CD14-positive monocyte (primary cell): ENCODE measurements at regions not wholly inside any gene's neighbourhood (a gene's known extent, or its start where the extent isn't known, plus 50 kb on each side); places are given as distances from the start of the nearest gene placed in this dataset.

ENCODE experiments used
- DNase-seq, 3 donors: peaks; one replicate each; pipeline ENCODE4 v3.0.0-alpha.2; 2011 to 2022
- H2AFZ ChIP-seq: 2 replicates; pipeline ENCODE4 v1.6.0; 2012; ENCODE audit warnings: mild to moderate bottlenecking, low read depth, low read length, inconsistent platforms; ENCODE audit not compliant: insufficient read depth, poor library complexity, severe bottlenecking
- H3K27ac ChIP-seq, 2 donors: 1 replicate in 1 of 2; 2 replicates in 1 of 2; pipeline ENCODE4 v1.5.1; 2012 to 2013; ENCODE audit warnings: low read length in 2 of 2, control low read depth in 1 of 2, inconsistent platforms in 1 of 2, low read depth in 1 of 2, mild to moderate bottlenecking in 1 of 2
- H3K27me3 ChIP-seq, 2 donors: one replicate each; pipeline versions ENCODE4 v1.6.0 to v1.6.1; 2011 to 2013; ENCODE audit warnings: low read length in 2 of 2; ENCODE audit not compliant: control insufficient read depth in 2 of 2, insufficient read depth in 2 of 2
- H3K36me3 ChIP-seq, 2 donors: replicated peaks in 1 of 2; 1 replicate in 1 of 2; 2 replicates in 1 of 2; pipeline versions ENCODE4 v1.5.1 to v1.6.1; 2012 to 2013; ENCODE audit warnings: low read length in 2 of 2, control low read depth in 1 of 2, inconsistent platforms in 1 of 2, mild to moderate bottlenecking in 1 of 2; ENCODE audit not compliant: insufficient read depth in 2 of 2, control insufficient read depth in 1 of 2
- H3K4me1 ChIP-seq, 2 donors: 1 replicate in 1 of 2; 2 replicates in 1 of 2; pipeline versions ENCODE4 v1.5.1 to v1.6.1; 2012 to 2013; ENCODE audit warnings: low read length in 2 of 2, control low read depth in 1 of 2, inconsistent platforms in 1 of 2, mild to moderate bottlenecking in 1 of 2, moderate library complexity in 1 of 2; ENCODE audit not compliant: insufficient read depth in 2 of 2, control insufficient read depth in 1 of 2
- H3K4me2 ChIP-seq: replicated peaks from 2 replicates; pipeline ENCODE3; 2012; ENCODE audit warnings: low read length, moderate library complexity, mild to moderate bottlenecking; ENCODE audit not compliant: poor library complexity, severe bottlenecking; ENCODE audit errors: extremely low read depth
- H3K4me3 ChIP-seq, 3 experiments: fragments of 200-600 bp in 1 of 3; sonication (generic) in 1 of 3; replicated peaks in 1 of 3; 1 replicate in 2 of 3; 2 replicates in 1 of 3; pipeline ENCODE4 v1.5.1; 2011 to 2013; ENCODE audit warnings: low read length in 3 of 3, mild to moderate bottlenecking in 3 of 3, control low read depth in 2 of 3, low read depth in 2 of 3, inconsistent platforms in 1 of 3, moderate library complexity in 1 of 3
- H3K79me2 ChIP-seq: 2 replicates; pipeline ENCODE4 v1.6.0; 2012; ENCODE audit warnings: mild to moderate bottlenecking, control low read depth, inconsistent platforms, low read length, moderate library complexity; ENCODE audit not compliant: insufficient read depth
- H3K9ac ChIP-seq: 2 replicates; pipeline ENCODE4 v1.6.0; 2017; ENCODE audit warnings: low read length, mild to moderate bottlenecking; ENCODE audit not compliant: insufficient read depth, poor library complexity, severe bottlenecking
- H3K9me3 ChIP-seq, 2 donors: replicated peaks in 1 of 2; 1 replicate in 1 of 2; 2 replicates in 1 of 2; pipeline versions ENCODE4 v1.5.1 to v1.6.1; 2012 to 2013; ENCODE audit warnings: low read length in 2 of 2, control low read depth in 1 of 2; ENCODE audit not compliant: control insufficient read depth in 1 of 2, insufficient read depth in 1 of 2
- H4K20me1 ChIP-seq: 2 replicates; pipeline ENCODE4 v1.6.0; 2012; ENCODE audit warnings: mild to moderate bottlenecking, low read length, control low read depth, moderate library complexity; ENCODE audit not compliant: insufficient read depth
- H3K27ac Mint-ChIP-seq, 7 donors: one replicate each; pipeline ENCODE4 v1.8.0; 2020; ENCODE audit warnings: mild to moderate bottlenecking in 7 of 7, mixed read lengths in 7 of 7, moderate library complexity in 6 of 7, inconsistent platforms in 2 of 7
- H3K27me3 Mint-ChIP-seq, 3 donors: one replicate each; pipeline ENCODE4 v1.8.0; 2021 to 2022; ENCODE audit warnings: low read depth in 3 of 3, mild to moderate bottlenecking in 3 of 3, mixed read lengths in 3 of 3, moderate library complexity in 3 of 3, inconsistent platforms in 1 of 3
- H3K36me3 Mint-ChIP-seq, 2 donors: one replicate each; pipeline ENCODE4 v1.8.0; 2020; ENCODE audit warnings: mixed read lengths in 2 of 2, inconsistent platforms in 1 of 2, mild to moderate bottlenecking in 1 of 2
- H3K4me1 Mint-ChIP-seq: one replicate; pipeline ENCODE4 v1.8.0; 2020; ENCODE audit warnings: mild to moderate bottlenecking, mixed read lengths
- H3K4me3 Mint-ChIP-seq, 2 donors: one replicate each; pipeline ENCODE4 v1.8.0; 2020; ENCODE audit warnings: mild to moderate bottlenecking in 2 of 2, mixed read lengths in 2 of 2, moderate library complexity in 1 of 2
- H3K9me3 Mint-ChIP-seq, 7 donors: one replicate each; pipeline ENCODE4 v1.8.0; 2020 to 2022; ENCODE audit warnings: mixed read lengths in 7 of 7, mild to moderate bottlenecking in 6 of 7, moderate library complexity in 6 of 7, inconsistent platforms in 2 of 7
- CTCF ChIP-seq: fragments of 200-600 bp; IDR thresholded peaks from one replicate; pipeline ENCODE4 v1.8.0; 2022; ENCODE audit warnings: antibody characterized with exemption, mild to moderate bottlenecking
- WGBS: methylation state at CpG from one replicate; pipeline ENCODE4 v1.1.5; 2013; ENCODE audit warnings: missing lambda C conversion rate; ENCODE audit not compliant: insufficient coverage; 5-methylcytosine and 5-hydroxymethylcytosine counted together
- intact Hi-C, 2 donors: fragments of 100-400 bp; cut with micrococcal nuclease; formaldehyde crosslinking; loops; one replicate each; pipeline versions ENCODE4 v1.15.0 to v1.15.1; 2023

GRCh38 chr13:76164290-76164689, 528.2 kb downstream of the LMO7 start:
- no peaks in the 10 kb centered on the region for H4K20me1 ChIP-seq
- peaks cover 0 to 2% (median 0%) of the 10 kb centered on the region in 3 donors for H3K27me3 Mint-ChIP-seq
- no peaks in the 10 kb centered on the region for H3K79me2 ChIP-seq
- H3K27ac Mint-ChIP-seq = no peak overlapping the region
- H3K27ac ChIP-seq = no peak overlapping the region
- H3K4me1 Mint-ChIP-seq = no peaks in the 10 kb centered on the region
- no peak overlapping the region for H3K9ac ChIP-seq
- H3K4me1 ChIP-seq = no peaks in the 10 kb centered on the region
- H3K4me3 Mint-ChIP-seq = no peak overlapping the region
- H3K27me3 ChIP-seq = no peaks in the 10 kb centered on the region
- peaks cover 0 to 10% (median 9%) of the 10 kb centered on the region in 7 donors for H3K9me3 Mint-ChIP-seq
- peaks cover 0 to 4% of the 10 kb centered on the region in 2 donors for H3K9me3 ChIP-seq
- intact Hi-C loops = no loop called here
- H3K4me3 ChIP-seq = no peak overlapping the region
- no peaks in the 10 kb centered on the region for H3K36me3 Mint-ChIP-seq
- no CpG with 5 or more reads among the region's 3 CpGs for WGBS
- no peak overlapping the region for H2AFZ ChIP-seq
- no peaks in the 10 kb centered on the region for H3K36me3 ChIP-seq
- H3K4me2 ChIP-seq = no peak overlapping the region
- DNase-seq = no peak
- no peak for TF ChIP-seq CTCF

- peaks cover 0 to 2% (median 0%) of the 10 kb centered on the region in 3 donors for H3K27me3 Mint-ChIP-seq
- no peak overlapping the region for H3K4me3 ChIP-seq
- H3K27me3 ChIP-seq = no peaks in the 10 kb centered on the region
- intact Hi-C loops = no loop called here
- no peaks in the 10 kb centered on the region for H3K36me3 Mint-ChIP-seq
- no peak overlapping the region for H3K27ac ChIP-seq
- no peak overlapping the region for H3K27ac Mint-ChIP-seq
- no peak overlapping the region for H3K9ac ChIP-seq
- peaks cover 0 to 4% of the 10 kb centered on the region in 2 donors for H3K9me3 ChIP-seq
- H3K4me2 ChIP-seq = no peak overlapping the region
- no peak for TF ChIP-seq CTCF
- H2AFZ ChIP-seq = no peak overlapping the region
- peaks cover 0 to 10% (median 5%) of the 10 kb centered on the region in 7 donors for H3K9me3 Mint-ChIP-seq
- H3K4me1 Mint-ChIP-seq = no peaks in the 10 kb centered on the region
- H3K79me2 ChIP-seq = no peaks in the 10 kb centered on the region
- no peak for DNase-seq
- H4K20me1 ChIP-seq = no peaks in the 10 kb centered on the region
- no CpG with 5 or more reads among the region's 2 CpGs for WGBS
- H3K36me3 ChIP-seq = no peaks in the 10 kb centered on the region
- no peak overlapping the region for H3K4me3 Mint-ChIP-seq
- no peaks in the 10 kb centered on the region for H3K4me1 ChIP-seq
These were observed 527.6 kb downstream of the LMO7 start for GRCh38 chr13:76163761-76164160.
